ENCODE measurements at regions not wholly inside any gene's neighbourhood (a gene's known extent, or its start where the extent isn't known, plus 50 kb on each side); places are given as distances from the start of the nearest gene placed in this dataset.

- ChIA-PET CTCF (no interaction called here), POLR2A (no interaction called here)
- Histone ChIP-seq H3K36me3 (ENCODE audit: control insufficient read depth in 2 of 2, insufficient read depth in 1 of 2, low read length in 2 of 2) (no peaks in the 10 kb centered on the region), H3K4me1 (ENCODE audit: control insufficient read depth, insufficient read depth, low read length) (no peaks in the 10 kb centered on the region), H3K27ac (ENCODE audit: extremely low read depth, low read depth, low read length) (no peak overlapping the region), H3K9me3 (ENCODE audit: control insufficient read depth, insufficient read depth, low read depth, low read length) (no peaks in the 10 kb centered on the region), H3K4me3 (ENCODE audit: low read depth, low read length) (no peak overlapping the region)
- no peak for TF ChIP-seq ZNF391 (tag by site-specific recombination; IDR thresholded peaks at IDR 0.05; ENCODE audit: borderline replicate concordance, low read depth)
- no peak for TF ChIP-seq KLF16 (tag by site-specific recombination; IDR thresholded peaks at IDR 0.05)
- no peak for TF ChIP-seq SP2 (tag by site-specific recombination; IDR thresholded peaks at IDR 0.05)
- no peak for TF ChIP-seq ZNF621 (tag by site-specific recombination; IDR thresholded peaks at IDR 0.05)
- TF ChIP-seq ZBTB10 (tag by site-specific recombination; IDR thresholded peaks at IDR 0.05): no peak
- TF ChIP-seq ZNF501 (tag by site-specific recombination; IDR thresholded peaks at IDR 0.05): no peak
- TF ChIP-seq ZNF292 (tag by site-specific recombination; IDR thresholded peaks at IDR 0.05; ENCODE audit: borderline replicate concordance, low read depth): no peak
- TF ChIP-seq ZNF571 (tag by site-specific recombination; IDR thresholded peaks at IDR 0.05): no peak
- TF ChIP-seq ZNF488 (tag by site-specific recombination; IDR thresholded peaks at IDR 0.05): no peak
- TF ChIP-seq ZNF112 (tag by site-specific recombination; IDR thresholded peaks at IDR 0.05): no peak
- TF ChIP-seq ZNF518A (tag by site-specific recombination; conservative IDR thresholded peaks at IDR 0.05; ENCODE audit: low read depth): no peak
- TF ChIP-seq ZNF223 (tag by site-specific recombination; IDR thresholded peaks at IDR 0.05): no peak
- TF ChIP-seq WT1 (tag by site-specific recombination; IDR thresholded peaks at IDR 0.05): no peak
- TF ChIP-seq ZNF266 (tag by site-specific recombination; IDR thresholded peaks at IDR 0.05; ENCODE audit: low read depth): no peak
- TF ChIP-seq ZBTB21 (tag by site-specific recombination; IDR thresholded peaks at IDR 0.05): no peak
- TF ChIP-seq ZNF560 (tag by site-specific recombination; IDR thresholded peaks at IDR 0.05; ENCODE audit: borderline replicate concordance): no peak
- no peak for TF ChIP-seq BCL11B (tag by site-specific recombination; IDR thresholded peaks at IDR 0.05; ENCODE audit: low read depth)
Observed at GRCh38 chr2:52178845-52179244, 1146.9 kb upstream of the NRXN1 start.

- Histone ChIP-seq H3K4me1 (ENCODE audit: control insufficient read depth, insufficient read depth, low read length) (no peaks in the 10 kb centered on the region), H3K36me3 (ENCODE audit: control insufficient read depth in 2 of 2, insufficient read depth in 1 of 2, low read length in 2 of 2) (no peaks in the 10 kb centered on the region), H3K9me3 (ENCODE audit: control insufficient read depth, insufficient read depth, low read depth, low read length) (no peaks in the 10 kb centered on the region), H3K4me3 (ENCODE audit: low read depth, low read length) (no peak overlapping the region), H3K27ac (ENCODE audit: extremely low read depth, low read depth, low read length) (no peak overlapping the region)
- ChIA-PET CTCF (no interaction called here), POLR2A (no interaction called here)
- TF ChIP-seq KLF16 (tag by site-specific recombination; IDR thresholded peaks at IDR 0.05) (no peak), ZNF645 (tag by site-specific recombination; IDR thresholded peaks at IDR 0.05) (no peak), ZNF138 (tag by site-specific recombination; IDR thresholded peaks at IDR 0.05; ENCODE audit: borderline replicate concordance) (no peak), REST (tag by site-specific recombination; IDR thresholded peaks at IDR 0.05) (no peak), ZNF623 (tag by site-specific recombination; IDR thresholded peaks at IDR 0.05) (no peak), ZSCAN4 (tag by site-specific recombination; IDR thresholded peaks at IDR 0.05) (no peak)
Observed at GRCh38 chr2:52145005-52145404, 1113.1 kb upstream of the NRXN1 start.
